ENCODE measurements at regions not wholly inside any gene's neighbourhood (a gene's known extent, or its start where the extent isn't known, plus 50 kb on each side); places are given as distances from the start of the nearest gene placed in this dataset.

DNA sequence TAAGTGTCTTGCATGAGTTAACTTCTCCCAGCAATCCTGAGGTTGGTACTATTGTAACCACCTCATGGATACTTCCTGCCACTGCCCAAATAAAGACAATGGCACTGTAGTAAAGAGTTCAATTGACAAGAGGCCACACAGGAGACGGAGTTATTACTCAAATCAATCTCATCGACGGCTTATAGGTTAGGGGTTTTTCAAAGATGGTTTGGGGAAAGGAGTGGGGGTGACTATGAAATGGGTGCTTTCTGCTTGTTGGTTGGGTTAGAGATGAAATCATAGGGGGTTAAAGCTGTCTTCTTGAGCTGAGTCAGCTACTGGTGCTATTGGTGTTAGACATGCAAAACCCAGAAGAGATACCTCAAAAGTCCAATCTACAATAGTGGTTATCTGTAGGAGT is 1258.0 kb upstream of the ZEB2 start:
- Histone ChIP-seq H3K27ac (replicated peaks) (no peak overlapping the region), H3K4me3 (replicated peaks; ENCODE audit: insufficient read depth, low read length) (no peak overlapping the region)
- TF ChIP-seq GABPA (IDR thresholded peaks at IDR 0.05; ENCODE audit: low read depth): no peak
- TF ChIP-seq, protein P1, sequence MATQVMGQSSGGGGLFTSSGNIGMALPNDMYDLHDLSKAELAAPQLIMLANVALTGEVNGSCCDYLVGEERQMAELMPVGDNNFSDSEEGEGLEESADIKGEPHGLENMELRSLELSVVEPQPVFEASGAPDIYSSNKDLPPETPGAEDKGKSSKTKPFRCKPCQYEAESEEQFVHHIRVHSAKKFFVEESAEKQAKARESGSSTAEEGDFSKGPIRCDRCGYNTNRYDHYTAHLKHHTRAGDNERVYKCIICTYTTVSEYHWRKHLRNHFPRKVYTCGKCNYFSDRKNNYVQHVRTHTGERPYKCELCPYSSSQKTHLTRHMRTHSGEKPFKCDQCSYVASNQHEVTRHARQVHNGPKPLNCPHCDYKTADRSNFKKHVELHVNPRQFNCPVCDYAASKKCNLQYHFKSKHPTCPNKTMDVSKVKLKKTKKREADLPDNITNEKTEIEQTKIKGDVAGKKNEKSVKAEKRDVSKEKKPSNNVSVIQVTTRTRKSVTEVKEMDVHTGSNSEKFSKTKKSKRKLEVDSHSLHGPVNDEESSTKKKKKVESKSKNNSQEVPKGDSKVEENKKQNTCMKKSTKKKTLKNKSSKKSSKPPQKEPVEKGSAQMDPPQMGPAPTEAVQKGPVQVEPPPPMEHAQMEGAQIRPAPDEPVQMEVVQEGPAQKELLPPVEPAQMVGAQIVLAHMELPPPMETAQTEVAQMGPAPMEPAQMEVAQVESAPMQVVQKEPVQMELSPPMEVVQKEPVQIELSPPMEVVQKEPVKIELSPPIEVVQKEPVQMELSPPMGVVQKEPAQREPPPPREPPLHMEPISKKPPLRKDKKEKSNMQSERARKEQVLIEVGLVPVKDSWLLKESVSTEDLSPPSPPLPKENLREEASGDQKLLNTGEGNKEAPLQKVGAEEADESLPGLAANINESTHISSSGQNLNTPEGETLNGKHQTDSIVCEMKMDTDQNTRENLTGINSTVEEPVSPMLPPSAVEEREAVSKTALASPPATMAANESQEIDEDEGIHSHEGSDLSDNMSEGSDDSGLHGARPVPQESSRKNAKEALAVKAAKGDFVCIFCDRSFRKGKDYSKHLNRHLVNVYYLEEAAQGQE (IDR thresholded peaks at IDR 0.05; ENCODE audit: insufficient replicate concordance, low read depth): no peak
- TF ChIP-seq SPI1 (IDR thresholded peaks at IDR 0.05; ENCODE audit: borderline replicate concordance, low read depth): no peak
- no peak for TF ChIP-seq POLR2AphosphoS5 (IDR thresholded peaks at IDR 0.05; ENCODE audit: low read depth)
- TF ChIP-seq, protein P2, sequence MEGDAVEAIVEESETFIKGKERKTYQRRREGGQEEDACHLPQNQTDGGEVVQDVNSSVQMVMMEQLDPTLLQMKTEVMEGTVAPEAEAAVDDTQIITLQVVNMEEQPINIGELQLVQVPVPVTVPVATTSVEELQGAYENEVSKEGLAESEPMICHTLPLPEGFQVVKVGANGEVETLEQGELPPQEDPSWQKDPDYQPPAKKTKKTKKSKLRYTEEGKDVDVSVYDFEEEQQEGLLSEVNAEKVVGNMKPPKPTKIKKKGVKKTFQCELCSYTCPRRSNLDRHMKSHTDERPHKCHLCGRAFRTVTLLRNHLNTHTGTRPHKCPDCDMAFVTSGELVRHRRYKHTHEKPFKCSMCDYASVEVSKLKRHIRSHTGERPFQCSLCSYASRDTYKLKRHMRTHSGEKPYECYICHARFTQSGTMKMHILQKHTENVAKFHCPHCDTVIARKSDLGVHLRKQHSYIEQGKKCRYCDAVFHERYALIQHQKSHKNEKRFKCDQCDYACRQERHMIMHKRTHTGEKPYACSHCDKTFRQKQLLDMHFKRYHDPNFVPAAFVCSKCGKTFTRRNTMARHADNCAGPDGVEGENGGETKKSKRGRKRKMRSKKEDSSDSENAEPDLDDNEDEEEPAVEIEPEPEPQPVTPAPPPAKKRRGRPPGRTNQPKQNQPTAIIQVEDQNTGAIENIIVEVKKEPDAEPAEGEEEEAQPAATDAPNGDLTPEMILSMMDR (IDR thresholded peaks at IDR 0.05; ENCODE audit: insufficient read depth, low read length): no peak

DNA sequence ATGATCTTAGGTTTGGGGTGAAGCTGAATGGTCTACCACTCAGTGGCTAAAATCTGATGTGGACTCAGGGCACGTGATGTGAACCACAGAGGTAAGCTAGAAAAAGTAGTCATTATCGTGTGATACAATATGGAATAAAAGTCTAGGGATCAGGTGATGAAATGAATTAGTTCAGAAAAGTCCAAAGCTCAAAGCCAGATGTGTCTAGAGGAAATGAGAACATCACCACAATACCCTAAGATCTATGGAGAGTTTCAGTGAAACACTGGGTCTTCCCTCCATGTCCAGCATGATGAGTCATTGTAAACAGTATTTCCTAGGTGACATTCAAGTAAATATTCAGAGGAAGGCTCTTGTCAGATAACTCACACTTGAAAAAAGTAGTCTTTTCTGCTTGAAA is 1257.4 kb upstream of the ZEB2 start:
- Histone ChIP-seq H3K27ac (replicated peaks) (no peak overlapping the region), H3K4me3 (replicated peaks; ENCODE audit: insufficient read depth, low read length) (no peak overlapping the region), H3K27me3 (ENCODE audit: insufficient read depth, poor library complexity, severe bottlenecking) (no peaks in the 10 kb centered on the region)
- DNase-seq (ENCODE audit: low read depth in 1 of 2, low spot score in 1 of 2): no peak
- TF ChIP-seq SPI1 (IDR thresholded peaks at IDR 0.05; ENCODE audit: borderline replicate concordance, low read depth) (no peak), POLR2AphosphoS5 (IDR thresholded peaks at IDR 0.05; ENCODE audit: low read depth) (no peak), GABPA (IDR thresholded peaks at IDR 0.05; ENCODE audit: low read depth) (no peak)
- TF ChIP-seq, protein P2 (IDR thresholded peaks at IDR 0.05; ENCODE audit: insufficient read depth, low read length): no peak
- TF ChIP-seq, protein P1 (IDR thresholded peaks at IDR 0.05; ENCODE audit: insufficient replicate concordance, low read depth): no peak

More for the DNA sequence above, 1258.0 kb upstream of the ZEB2 start:
- no peaks in the 10 kb centered on the region for H3K27me3 ChIP-seq (ENCODE audit: insufficient read depth, poor library complexity, severe bottlenecking)
- no peak for DNase-seq (ENCODE audit: low read depth in 1 of 2, low spot score in 1 of 2)

DNA sequence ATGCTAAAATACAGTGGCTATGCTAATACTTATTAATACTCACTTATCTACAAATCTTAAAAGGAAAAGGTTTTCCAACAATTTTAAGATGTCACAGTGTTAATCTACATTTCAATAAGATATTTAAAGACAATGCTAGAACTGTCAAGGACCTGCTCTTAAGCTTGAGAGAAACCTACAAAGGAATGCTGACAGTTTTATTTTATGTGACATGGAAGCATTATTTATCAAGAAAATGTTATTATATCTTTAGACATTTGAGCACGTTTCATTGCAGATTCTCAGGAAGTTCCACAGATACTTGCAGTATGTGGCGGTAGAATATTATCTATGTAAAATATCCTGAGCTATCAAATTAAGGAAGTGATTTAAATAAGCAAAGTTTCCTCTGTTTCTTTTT is 1255.7 kb upstream of the ZEB2 start:
- no peak for DNase-seq (ENCODE audit: low read depth in 1 of 2, low spot score in 1 of 2)
- TF ChIP-seq POLR2AphosphoS5 (IDR thresholded peaks at IDR 0.05; ENCODE audit: low read depth) (no peak), SPI1 (IDR thresholded peaks at IDR 0.05; ENCODE audit: borderline replicate concordance, low read depth) (no peak), GABPA (IDR thresholded peaks at IDR 0.05; ENCODE audit: low read depth) (no peak)
- TF ChIP-seq, protein P2 (IDR thresholded peaks at IDR 0.05; ENCODE audit: insufficient read depth, low read length): no peak
- TF ChIP-seq, protein P1 (IDR thresholded peaks at IDR 0.05; ENCODE audit: insufficient replicate concordance, low read depth): no peak
- Histone ChIP-seq H3K27ac (replicated peaks) (no peak overlapping the region), H3K27me3 (ENCODE audit: insufficient read depth, poor library complexity, severe bottlenecking) (no peaks in the 10 kb centered on the region), H3K4me3 (replicated peaks; ENCODE audit: insufficient read depth, low read length) (no peak overlapping the region)

Measured in HL-60 (cell line).